A204.1 (cell line): ENCODE measurements at regions not wholly inside any gene's neighbourhood (a gene's known extent, or its start where the extent isn't known, plus 50 kb on each side); places are given as distances from the start of the nearest gene placed in this dataset.

Experiments used
- FAIRE-seq: peaks from 2 replicates; lab custom pipeline; 2012; peaks lifted over from hg19 to GRCh38; lab: Jason Lieb, UNC

DNA sequence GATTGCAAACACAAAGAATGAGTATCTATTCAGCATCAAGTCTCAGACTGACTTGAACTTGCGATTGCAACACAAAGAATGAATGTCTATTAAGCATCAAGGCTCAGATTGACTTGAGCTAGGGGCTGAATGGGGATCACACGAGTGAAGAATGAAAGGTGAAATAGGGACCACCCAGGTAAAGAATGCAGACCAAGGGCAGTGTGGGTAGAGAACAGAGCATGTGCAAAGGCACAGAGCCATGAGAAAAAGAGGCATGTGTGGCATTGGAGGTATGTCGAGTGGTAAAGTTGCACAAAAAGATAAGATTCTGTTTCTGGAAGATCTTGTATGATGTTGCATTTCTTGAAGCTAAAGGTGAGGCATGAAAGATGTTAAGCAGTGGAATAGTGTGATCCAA lies 119.4 kb upstream of the GPR149 start:
- no peak for FAIRE-seq

DNA sequence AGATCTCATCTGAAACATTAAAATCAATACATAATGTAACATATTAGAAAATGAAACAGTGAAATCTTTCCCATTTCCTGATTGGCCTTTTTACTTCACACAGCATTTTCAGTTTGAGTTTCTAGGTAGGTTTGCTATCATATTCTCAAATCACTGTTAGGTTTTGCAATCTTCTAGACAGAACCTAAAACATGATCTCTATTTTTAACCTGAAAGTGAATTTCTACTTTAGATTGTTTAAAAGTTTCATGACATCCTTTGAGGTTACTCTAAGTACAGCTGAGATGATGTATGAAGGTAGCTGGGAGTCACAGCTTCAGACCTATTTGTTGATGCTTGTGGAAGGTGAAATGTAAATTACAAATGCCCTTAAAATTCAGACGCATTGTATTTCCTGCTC lies 118.4 kb upstream of the GPR149 start:
- FAIRE-seq, result no peak

DNA sequence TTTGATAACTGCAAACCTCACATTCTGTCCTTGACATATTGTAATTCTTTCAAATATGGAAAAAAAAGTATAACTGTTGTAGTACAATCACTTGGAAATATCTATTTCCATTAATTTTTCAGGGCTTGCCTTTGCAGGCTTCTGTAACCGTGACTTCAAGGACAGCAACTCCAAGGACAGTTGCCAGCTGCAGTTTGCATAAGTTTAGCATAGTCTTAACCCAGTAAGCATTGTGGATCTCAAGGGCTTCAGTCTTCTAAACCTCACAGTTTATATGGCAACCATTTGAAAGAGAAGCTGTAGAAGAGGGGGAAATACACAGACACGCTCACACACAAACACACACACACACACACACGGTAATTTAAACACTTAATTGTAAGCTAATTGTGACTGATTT lies 112.8 kb upstream of the GPR149 start:
- no peak for FAIRE-seq

DNA sequence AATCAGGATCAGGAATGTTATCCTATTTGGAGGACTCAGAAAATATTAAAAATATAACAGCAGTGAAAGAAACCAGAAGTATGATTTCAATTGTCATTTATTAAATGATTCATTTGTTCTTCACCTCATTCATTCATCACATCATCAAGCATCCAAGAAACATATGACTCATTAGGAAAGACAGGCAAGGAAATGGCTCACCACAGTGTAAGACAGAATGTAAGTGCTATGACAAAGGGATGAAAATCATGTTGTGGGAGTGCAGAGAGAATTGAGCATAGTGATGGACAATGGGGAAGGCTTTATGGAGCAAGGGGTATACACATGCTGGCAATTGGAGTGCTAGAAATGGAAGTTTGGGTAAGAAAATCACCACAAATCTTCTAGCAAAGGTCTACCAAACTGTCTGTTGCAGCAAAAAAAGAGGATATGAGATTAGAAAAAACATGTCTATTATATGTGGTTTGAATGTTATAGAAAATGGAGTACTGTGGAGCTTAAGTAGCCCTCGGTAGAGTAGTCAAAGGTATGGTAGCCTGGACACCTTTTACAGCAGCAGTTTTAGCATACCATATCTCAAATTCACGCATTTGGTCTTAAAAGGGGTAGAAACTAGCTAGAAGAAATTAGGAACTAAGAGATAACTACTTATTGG lies 111.1 kb upstream of the GPR149 start:
- FAIRE-seq, result no peak

DNA sequence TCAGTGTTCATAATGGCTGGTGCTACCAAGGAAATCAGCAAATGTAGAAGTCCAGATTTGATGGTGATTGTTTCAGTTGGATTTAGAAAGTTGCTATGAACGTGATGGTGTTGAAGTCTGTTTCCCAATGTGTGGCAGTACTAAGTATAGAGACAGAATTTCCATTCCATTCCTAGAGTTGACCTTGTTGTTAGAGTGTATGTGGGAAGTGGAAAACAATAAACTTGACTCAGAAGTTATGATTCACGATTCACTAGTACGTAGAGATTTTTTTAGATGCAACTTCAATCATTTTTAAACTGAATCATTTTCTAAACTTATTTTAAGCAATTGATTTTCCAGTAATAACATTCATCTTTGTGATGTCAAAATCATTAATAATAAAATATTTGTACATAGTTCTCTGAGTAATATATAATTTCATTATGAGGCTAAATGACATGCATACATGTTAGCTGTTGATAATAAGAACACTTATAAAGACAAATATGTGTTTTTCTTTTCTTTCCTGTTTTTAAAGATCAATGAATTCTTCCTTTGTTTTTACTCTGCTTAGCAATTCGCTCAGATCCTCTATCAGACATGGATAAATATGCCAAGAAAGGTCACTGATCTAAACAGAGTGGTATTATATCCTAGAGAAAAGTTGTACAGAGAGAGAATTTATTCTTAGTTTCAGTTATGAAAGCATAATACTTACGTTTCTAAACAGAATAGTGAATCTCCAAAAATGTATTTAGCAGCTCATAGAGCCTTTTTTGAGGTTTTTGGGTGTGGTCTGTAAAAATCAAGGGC lies 108.8 kb upstream of the GPR149 start:
- peak; percentile 29 for FAIRE-seq

DNA sequence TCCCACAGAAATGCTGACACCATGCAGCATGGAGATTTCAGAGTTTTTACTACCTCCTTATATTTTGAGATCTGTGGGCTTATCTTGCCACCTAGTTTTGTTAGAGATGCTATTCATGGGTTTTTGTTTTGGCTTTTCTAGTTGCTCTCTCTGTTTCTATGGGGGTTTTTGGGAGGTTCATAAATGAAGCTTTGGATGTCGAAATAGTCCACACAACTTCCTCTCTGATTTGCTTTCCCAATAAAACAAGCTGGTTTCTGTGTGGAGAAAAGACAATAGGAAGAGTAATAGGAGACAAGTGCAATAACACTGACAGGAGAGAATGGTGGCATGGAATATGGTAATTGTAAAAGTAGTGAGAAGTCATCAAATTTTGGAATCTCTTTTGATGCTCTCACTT lies 106.8 kb upstream of the GPR149 start:
- FAIRE-seq, result no peak

DNA sequence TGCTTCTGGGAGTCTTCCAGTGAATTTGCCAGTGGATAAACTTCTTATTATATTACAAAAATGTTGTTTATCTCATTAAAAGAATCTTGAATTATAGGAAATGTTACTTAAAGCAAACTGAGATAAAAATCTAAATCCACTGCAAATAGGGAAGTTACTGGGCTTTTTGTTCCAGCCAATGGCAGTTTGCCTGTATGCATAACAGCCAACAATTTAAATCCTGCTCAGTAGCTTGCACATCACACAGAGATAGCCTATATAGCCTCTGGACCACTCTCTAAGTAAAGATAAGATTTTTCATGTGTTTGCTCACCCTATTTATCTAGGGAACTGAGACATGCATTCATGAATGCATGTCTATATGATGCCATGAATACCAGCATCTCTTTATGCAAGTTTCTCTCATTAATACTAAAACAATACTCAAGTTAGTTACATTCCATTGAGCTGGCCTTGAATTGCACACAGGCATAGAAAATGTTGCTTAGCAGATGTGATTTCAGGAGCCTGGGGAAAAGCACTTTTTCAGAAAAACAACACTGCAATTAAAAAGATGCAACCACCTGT lies 92.1 kb upstream of the GPR149 start:
- FAIRE-seq, result no peak

DNA sequence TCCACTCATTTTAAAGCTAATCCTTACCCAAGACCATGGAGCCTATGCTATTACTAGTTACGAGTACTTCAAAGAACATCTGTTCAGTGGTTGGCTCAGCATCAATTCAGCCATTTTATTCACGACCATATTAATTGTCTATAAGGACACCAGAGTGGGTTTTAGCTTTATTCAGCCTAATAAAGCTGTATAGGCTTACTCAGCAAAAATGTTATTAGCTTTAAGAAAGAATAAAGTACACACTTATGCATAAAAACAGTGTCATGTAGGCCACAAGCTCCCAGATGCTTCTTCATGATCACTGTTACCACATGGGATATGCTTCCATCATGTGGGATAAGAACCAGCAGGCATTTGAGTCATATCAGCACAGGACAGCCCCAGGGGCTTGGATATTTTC lies 87.4 kb upstream of the GPR149 start:
- no peak for FAIRE-seq

DNA sequence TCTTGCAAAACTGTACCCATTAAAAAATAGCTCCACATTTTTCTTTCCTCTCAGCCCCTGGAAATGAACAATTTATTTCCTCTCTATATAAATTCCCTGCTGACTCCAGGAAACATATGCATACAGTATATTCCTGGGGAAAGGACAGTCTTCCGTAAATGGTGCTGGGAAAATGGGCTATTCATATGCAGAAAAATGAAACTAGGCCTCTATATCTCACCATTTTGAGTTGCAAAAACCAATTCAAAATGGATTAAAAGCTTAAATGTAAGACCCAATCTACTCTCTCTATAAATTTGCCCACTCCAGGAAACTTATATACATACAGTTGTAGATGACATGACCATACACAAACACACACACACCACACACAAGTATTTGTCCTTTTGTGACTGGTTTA lies 85.9 kb upstream of the GPR149 start:
- no peak for FAIRE-seq

DNA sequence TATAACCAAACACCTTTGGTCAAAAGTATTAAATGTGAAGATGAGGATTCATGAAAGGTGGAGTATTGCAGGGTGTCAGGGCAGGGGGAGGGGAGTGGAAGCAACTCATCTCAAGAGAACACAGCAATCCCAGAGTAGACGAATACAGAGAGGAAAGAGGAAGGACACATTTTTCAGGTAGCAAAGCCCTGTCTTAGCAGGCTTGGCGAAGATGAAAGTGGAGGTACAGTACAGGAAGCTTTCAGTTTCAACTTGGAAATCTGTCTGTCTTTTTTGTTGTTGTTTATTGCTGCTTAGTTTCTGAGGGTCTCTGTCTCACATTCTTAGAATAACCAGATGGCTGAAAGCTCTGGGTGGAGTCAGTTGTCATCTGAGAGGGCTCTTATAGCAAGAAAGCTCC lies 80.8 kb upstream of the GPR149 start:
- FAIRE-seq, result no peak

DNA sequence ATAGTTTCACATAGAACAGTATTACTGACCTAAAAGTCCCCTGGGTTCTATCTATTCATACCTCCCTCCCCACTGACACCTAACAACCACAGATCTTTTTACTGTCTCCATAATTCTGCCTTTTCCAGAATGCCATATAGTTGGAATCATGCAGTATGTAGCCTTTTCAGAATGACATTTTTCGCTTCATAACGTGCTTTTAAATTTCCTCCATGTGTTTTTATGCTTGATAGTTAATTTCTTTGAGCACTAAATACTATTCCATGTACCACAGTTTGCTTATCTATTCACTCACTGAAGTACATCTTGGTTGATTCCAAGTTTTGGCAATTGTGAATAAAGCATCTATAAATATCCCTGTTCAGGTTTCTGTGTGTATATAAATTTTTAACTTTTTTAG lies 77.7 kb upstream of the GPR149 start:
- FAIRE-seq, result no peak

DNA sequence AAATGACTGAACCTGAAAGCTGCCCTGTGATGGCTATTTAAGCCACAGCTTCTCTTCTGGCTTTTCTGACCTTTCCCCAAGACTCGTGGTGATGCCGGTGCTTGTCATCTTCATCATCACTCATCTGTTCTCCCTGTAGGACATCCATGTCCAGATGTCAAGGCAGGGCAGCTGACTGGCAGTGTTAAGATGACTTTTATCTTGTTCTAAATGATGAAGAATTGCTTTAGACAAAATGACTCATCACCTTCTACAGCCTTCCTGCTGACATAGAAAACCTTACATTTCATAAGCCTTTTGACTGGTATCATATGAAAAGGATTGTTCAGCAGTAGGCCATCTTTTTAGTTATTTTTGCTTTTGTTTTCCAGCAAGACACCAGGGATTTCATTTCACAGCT lies 67.0 kb upstream of the GPR149 start:
- no peak for FAIRE-seq

DNA sequence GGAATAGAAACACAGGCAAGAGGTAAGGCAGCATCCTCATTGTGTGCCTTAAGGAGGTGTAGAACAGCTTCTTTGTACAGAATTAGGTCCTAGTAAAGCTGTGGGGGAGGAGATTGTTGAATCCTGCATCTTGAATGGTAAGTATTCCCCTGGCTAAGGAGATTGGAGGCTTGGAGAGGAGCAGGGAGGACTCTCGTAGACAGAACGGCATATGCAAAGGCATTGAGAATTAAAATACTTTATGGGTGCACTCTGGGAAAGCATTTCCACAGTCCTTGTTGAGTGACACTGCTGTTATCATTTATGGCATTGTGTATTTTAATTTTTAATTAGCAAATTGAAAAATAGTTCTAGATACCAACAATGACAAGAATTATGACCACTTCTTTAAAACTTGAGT lies 66.5 kb upstream of the GPR149 start:
- no peak for FAIRE-seq

DNA sequence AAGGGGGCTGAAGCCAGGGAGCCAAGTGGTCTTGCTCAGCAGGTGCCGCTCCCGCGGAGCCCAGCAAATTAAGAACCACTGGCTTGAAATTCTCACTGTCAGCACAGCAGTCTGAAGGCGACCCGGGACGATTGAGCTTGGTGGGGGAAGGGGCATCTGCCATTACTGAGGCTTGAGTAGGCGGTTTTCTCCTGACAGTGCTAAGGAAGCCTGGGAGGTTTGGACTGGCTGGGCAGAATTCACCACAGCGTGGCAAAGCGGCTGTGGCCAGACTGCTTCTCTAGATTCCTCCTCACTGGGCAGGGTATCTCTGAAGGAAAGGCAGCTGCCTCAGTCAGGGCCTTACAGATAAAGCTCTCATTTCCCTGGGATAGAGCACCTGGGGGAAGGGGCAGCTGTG lies 57.0 kb upstream of the GPR149 start:
- no peak for FAIRE-seq

DNA sequence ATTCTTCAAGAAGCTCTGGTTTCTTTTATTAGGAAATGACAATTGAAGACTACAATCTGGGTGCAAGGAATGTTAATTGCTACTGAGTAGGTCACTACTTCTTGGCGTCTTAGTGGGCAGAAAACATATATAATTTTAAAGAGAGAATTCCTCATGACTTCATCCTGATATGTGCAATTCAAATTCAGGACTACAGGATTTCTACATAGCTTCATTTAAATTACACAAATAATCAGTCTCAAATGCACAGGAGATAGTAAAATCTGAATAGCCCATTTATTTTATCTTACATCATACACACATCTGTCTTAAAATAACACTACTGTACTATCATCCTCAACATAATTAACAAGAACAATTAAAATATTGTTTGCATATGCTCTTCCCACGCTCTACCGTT lies 52.5 kb upstream of the GPR149 start:
- no peak for FAIRE-seq

DNA sequence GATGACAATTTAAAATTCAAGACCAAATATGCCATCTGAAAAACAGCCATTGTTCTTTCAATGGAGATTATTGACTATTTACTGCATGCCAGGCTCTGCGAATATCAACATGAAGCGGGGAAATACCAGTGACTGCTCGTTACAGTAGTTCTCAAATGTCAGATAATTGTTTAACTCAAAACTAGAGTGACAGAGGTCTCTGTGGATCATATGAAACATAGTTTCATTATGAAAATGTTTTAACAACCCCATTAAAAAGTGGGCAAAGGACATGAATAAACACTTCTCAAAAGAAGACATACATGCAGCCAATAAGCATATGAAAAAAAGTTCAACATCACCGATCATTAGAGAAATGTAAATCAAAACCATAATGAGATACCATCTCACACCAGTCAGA lies 50.0 kb upstream of the GPR149 start:
- FAIRE-seq, result no peak
